Activated CD8-positive, alpha-beta T cell treated with anti-CD3 and anti-CD28 coated beads for 36 hours (primary cell): ENCODE measurements at regions not wholly inside any gene's neighbourhood (a gene's known extent, or its start where the extent isn't known, plus 50 kb on each side); places are given as distances from the start of the nearest gene placed in this dataset.

ENCODE experiments used
- ATAC-seq: fragments of 200-7000 bp; cut with Tn5 transposase; one replicate; pipeline ENCODE4 v1.10.0; 2021; ENCODE audit warnings: mild to moderate bottlenecking, moderate library complexity
- CTCF ChIA-PET: fragments of 350-600 bp; sonication (Branson Sonifier 250); formaldehyde crosslinking; loops from one replicate; lab custom pipeline; 2021; ENCODE audit warnings: antibody characterized with exemption; lab: Charles Lee
- POLR2A ChIA-PET: fragments of 350-600 bp; sonication (Branson Sonifier 250); formaldehyde crosslinking; loops from one replicate; lab custom pipeline; 2021; ENCODE audit warnings: antibody characterized with exemption; lab: Charles Lee
- DNase-seq: peaks from one replicate; pipeline ENCODE4 v3.0.0-alpha.2; 2020
- H3K27ac Mint-ChIP-seq: one replicate; pipeline ENCODE4 v1.8.0; 2021; ENCODE audit warnings: mild to moderate bottlenecking, mixed read lengths
- H3K27me3 Mint-ChIP-seq: one replicate; pipeline ENCODE4 v1.8.0; 2021; ENCODE audit warnings: mixed read lengths
- H3K36me3 Mint-ChIP-seq: one replicate; pipeline ENCODE4 v1.8.0; 2021; ENCODE audit warnings: low read depth, mixed read lengths
- H3K4me1 Mint-ChIP-seq: one replicate; pipeline ENCODE4 v1.8.0; 2021; ENCODE audit warnings: low read depth, mixed read lengths
- H3K4me3 Mint-ChIP-seq: one replicate; pipeline ENCODE4 v1.8.0; 2021; ENCODE audit warnings: mild to moderate bottlenecking, moderate library complexity, mixed read lengths
- H3K9me3 Mint-ChIP-seq: one replicate; pipeline ENCODE4 v1.8.0; 2021; ENCODE audit warnings: mixed read lengths
- intact Hi-C: fragments of 100-400 bp; cut with micrococcal nuclease; formaldehyde crosslinking; loops from one replicate; pipeline ENCODE4 v1.10.0; 2022
- TF ChIP-seq, protein P1 (sequence below): fragments of 200-600 bp; IDR thresholded peaks from one replicate; pipeline ENCODE4 v1.8.0; 2022; ENCODE audit warnings: antibody characterized with exemption, mild to moderate bottlenecking

GRCh38 chr6:168167431-168168315, 88.7 kb upstream of the FRMD1 start:
- DNase-seq (no peak), ATAC-seq (no peak)
- intact Hi-C loops, result no loop called here
- Mint-ChIP-seq H3K4me3 (no peak overlapping the region), H3K27ac (no peak overlapping the region), H3K36me3 (no peaks in the 10 kb centered on the region), H3K9me3 (peaks cover 16% of the 10 kb centered on the region), H3K27me3 (peaks cover 7% of the 10 kb centered on the region), H3K4me1 (no peaks in the 10 kb centered on the region)
- TF ChIP-seq, protein P1, sequence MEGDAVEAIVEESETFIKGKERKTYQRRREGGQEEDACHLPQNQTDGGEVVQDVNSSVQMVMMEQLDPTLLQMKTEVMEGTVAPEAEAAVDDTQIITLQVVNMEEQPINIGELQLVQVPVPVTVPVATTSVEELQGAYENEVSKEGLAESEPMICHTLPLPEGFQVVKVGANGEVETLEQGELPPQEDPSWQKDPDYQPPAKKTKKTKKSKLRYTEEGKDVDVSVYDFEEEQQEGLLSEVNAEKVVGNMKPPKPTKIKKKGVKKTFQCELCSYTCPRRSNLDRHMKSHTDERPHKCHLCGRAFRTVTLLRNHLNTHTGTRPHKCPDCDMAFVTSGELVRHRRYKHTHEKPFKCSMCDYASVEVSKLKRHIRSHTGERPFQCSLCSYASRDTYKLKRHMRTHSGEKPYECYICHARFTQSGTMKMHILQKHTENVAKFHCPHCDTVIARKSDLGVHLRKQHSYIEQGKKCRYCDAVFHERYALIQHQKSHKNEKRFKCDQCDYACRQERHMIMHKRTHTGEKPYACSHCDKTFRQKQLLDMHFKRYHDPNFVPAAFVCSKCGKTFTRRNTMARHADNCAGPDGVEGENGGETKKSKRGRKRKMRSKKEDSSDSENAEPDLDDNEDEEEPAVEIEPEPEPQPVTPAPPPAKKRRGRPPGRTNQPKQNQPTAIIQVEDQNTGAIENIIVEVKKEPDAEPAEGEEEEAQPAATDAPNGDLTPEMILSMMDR, result no peak
- CTCF ChIA-PET, result no interaction called here
- POLR2A ChIA-PET, result no interaction called here

- CTCF ChIA-PET, result no interaction called here
- intact Hi-C loops, result no loop called here
- POLR2A ChIA-PET, result no interaction called here
These were observed 87.6 kb upstream of the FRMD1 start for GRCh38 chr6:168166627-168167026.

DNA sequence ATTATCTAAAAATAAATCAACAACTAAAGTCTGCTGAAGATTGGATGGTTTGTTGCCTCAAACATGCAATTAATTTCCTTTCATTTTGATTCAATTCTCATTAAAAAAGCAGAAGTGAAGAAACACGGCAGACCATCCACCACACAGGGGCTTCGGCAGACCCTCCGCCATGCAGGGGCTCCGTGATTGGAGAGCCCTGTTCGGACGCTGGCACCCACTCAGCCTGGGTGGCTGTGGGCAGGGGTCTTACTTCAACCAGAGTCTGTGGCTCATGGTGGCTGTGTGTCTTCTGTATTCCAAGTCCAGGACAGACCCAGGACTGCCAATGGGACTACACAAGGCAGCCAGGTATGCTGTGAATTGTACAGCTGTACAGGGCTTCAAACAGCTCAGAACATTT, 86.9 kb upstream of the FRMD1 start:
- ATAC-seq (no peak), DNase-seq (no peak)
- peaks cover 16% of the 10 kb centered on the region for H3K9me3 Mint-ChIP-seq
- no peaks in the 10 kb centered on the region for H3K36me3 Mint-ChIP-seq
- intact Hi-C loops, result no loop called here
- CTCF ChIA-PET, result no interaction called here
- POLR2A ChIA-PET, result no interaction called here
- H3K27ac Mint-ChIP-seq, result no peak overlapping the region
- no peaks in the 10 kb centered on the region for H3K4me1 Mint-ChIP-seq
- peaks cover 5% of the 10 kb centered on the region for H3K27me3 Mint-ChIP-seq
- H3K4me3 Mint-ChIP-seq, result no peak overlapping the region
- TF ChIP-seq, protein P1, result no peak

More at GRCh38 chr6:168166627-168167026, 87.6 kb upstream of the FRMD1 start:
- TF ChIP-seq, protein P1, result no peak
- no peaks in the 10 kb centered on the region for H3K36me3 Mint-ChIP-seq
- H3K27ac Mint-ChIP-seq, result no peak overlapping the region
- peaks cover 7% of the 10 kb centered on the region for H3K27me3 Mint-ChIP-seq
- no peak overlapping the region for H3K4me3 Mint-ChIP-seq
- ATAC-seq, result no peak
- no peaks in the 10 kb centered on the region for H3K4me1 Mint-ChIP-seq
- DNase-seq, result no peak
- peaks cover 16% of the 10 kb centered on the region for H3K9me3 Mint-ChIP-seq

DNA sequence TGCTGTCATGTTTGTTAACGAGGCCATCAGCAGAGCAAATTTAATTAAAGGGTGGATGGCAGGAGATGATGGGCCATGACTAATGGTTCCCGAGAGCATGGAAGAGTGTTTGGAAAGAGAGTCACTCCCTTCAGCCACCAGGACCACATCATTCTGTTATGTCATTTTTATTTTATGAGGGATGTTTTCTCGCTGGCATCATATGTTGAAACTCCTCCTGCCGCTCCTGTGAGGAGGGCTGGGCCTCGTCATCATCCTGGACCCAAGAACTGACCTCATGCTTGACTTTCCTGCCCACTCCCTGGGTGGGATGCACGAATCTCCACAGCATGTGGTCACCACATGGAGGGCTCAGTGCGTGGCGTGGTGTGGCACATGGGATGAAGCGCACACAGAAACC, 86.4 kb upstream of the FRMD1 start:
- no peak for DNase-seq
- ChIA-PET CTCF (no interaction called here), POLR2A (no interaction called here)
- intact Hi-C loops, result no loop called here
- peaks cover 16% of the 10 kb centered on the region for H3K9me3 Mint-ChIP-seq
- ATAC-seq, result no peak
- peaks cover 3% of the 10 kb centered on the region for H3K27me3 Mint-ChIP-seq
- TF ChIP-seq, protein P1, result no peak
- no peak overlapping the region for H3K4me3 Mint-ChIP-seq
- no peak overlapping the region for H3K27ac Mint-ChIP-seq
- no peaks in the 10 kb centered on the region for H3K36me3 Mint-ChIP-seq
- no peaks in the 10 kb centered on the region for H3K4me1 Mint-ChIP-seq

DNA sequence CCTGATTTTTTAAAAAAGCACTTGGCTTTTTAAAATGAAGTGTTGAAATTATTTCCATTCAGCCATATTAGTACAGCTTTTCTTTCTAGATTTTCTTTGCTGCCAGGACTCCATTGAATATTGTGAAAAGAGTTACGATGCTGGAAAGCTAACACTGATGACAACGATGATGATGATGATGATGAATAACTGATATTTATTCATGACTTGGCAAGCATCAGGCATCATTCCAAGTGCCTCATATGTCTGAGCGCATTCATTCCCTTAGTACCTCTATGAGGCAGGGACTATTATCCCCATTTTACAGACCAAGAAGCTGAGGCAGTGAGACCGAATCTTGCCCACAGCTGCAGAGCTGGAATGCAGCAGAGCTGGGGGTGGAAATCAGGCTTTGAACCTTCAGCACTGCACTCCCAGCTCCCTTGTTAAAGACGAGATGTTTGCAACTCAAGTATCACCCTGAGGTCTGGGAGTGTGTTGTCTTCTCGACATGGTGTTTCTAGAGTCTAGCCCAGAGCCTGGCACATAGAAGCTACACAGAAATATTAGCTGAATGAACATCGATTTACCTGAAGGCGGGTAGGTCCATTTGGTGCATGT, 85.5 kb upstream of the FRMD1 start:
- no peak for DNase-seq
- H3K27me3 Mint-ChIP-seq, result no peaks in the 10 kb centered on the region
- TF ChIP-seq, protein P1, result no peak
- POLR2A ChIA-PET, result no interaction called here
- H3K27ac Mint-ChIP-seq, result no peak overlapping the region
- peaks cover 16% of the 10 kb centered on the region for H3K9me3 Mint-ChIP-seq
- CTCF ChIA-PET, result no interaction called here
- ATAC-seq, result no peak
- intact Hi-C loops, result no loop called here
- H3K4me1 Mint-ChIP-seq, result no peaks in the 10 kb centered on the region
- H3K36me3 Mint-ChIP-seq, result no peaks in the 10 kb centered on the region
- H3K4me3 Mint-ChIP-seq, result no peak overlapping the region
